ENCODE measurements at regions not wholly inside any gene's neighbourhood (a gene's known extent, or its start where the extent isn't known, plus 50 kb on each side); places are given as distances from the start of the nearest gene placed in this dataset.

DNA sequence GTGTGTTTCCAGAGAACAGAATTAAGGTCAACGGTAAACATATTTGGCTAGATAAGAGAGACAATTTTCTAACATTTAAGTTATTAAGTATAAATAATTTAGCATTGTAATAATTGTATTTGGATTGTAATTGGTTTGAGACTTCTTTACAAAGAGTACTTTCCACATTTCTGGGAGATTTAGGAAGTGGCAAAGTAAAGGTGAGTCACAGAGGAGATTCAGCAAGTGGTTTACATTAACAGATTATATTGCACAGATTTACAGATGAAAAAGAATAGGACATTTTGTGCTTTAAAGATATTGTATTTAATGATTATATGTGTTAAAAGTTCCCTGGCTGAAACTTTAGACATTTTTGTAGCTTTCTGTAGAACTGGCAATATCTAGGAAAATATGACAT, 584.4 kb upstream of the AADAT start:
- TF ChIP-seq CTCF (IDR thresholded peaks at IDR 0.05): no peak
- TF ChIP-seq POLR2A (IDR thresholded peaks at IDR 0.05): no peak

Data from testis (tissue), 2 donors.